ENCODE measurements at regions not wholly inside any gene's neighbourhood (a gene's known extent, or its start where the extent isn't known, plus 50 kb on each side); places are given as distances from the start of the nearest gene placed in this dataset.

DNA sequence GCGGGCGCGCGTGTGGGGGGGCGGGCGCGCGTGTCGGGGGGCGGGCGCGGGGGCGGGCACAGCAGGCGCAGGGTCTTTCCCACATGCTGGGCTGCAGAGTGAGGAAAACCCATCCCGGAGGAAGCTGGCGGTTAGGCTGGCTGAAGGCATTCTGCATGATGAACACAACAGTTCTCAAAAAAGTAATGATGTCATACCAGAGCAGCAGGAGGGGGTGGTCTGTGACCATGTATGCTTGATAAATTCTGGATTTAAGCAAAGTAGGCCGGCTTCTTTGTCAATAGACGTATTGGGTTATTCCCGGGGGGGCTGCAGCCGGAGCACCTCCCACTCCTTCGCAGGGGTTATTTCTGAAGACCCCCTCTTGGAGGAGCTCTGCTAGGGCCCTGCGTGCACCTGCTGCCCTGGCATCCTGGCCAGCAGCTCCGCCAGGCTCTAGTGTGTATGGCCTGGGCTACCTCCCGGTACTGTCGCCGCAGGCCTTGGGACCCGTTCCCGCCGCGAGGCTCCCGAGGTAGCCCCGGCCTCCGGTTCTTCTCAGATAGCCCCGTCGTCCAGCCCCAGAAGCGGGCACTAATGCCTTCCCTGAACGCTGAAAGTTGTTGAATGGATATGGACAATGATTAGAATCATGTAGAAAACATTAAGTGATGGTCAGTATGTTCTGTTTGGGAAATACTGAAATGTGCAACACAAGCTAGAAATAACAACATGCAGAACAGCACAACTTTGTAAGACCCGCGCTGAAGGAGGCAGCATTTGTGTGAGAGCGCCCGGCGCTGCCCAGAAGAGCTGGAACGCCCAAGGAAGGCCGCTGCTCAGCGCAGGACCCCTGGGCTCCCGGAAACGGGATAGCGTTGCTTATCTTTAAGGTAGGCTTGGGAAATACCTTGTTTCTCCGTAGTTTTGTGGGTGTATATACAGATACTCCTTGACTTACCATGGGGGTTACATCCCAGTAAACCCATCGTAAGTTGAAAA lies 101.4 kb upstream of the RAB6C start:
- H3K4me3 ChIP-seq (ENCODE audit: low read depth, low read length), result peak overlapping the region; percentile 43
- peak; percentile 52 for DNase-seq (ENCODE audit: low read depth)
- TF ChIP-seq, protein P1, sequence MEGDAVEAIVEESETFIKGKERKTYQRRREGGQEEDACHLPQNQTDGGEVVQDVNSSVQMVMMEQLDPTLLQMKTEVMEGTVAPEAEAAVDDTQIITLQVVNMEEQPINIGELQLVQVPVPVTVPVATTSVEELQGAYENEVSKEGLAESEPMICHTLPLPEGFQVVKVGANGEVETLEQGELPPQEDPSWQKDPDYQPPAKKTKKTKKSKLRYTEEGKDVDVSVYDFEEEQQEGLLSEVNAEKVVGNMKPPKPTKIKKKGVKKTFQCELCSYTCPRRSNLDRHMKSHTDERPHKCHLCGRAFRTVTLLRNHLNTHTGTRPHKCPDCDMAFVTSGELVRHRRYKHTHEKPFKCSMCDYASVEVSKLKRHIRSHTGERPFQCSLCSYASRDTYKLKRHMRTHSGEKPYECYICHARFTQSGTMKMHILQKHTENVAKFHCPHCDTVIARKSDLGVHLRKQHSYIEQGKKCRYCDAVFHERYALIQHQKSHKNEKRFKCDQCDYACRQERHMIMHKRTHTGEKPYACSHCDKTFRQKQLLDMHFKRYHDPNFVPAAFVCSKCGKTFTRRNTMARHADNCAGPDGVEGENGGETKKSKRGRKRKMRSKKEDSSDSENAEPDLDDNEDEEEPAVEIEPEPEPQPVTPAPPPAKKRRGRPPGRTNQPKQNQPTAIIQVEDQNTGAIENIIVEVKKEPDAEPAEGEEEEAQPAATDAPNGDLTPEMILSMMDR (conservative IDR thresholded peaks at IDR 0.05; ENCODE audit: low read depth, low read length), result no peak

DNA sequence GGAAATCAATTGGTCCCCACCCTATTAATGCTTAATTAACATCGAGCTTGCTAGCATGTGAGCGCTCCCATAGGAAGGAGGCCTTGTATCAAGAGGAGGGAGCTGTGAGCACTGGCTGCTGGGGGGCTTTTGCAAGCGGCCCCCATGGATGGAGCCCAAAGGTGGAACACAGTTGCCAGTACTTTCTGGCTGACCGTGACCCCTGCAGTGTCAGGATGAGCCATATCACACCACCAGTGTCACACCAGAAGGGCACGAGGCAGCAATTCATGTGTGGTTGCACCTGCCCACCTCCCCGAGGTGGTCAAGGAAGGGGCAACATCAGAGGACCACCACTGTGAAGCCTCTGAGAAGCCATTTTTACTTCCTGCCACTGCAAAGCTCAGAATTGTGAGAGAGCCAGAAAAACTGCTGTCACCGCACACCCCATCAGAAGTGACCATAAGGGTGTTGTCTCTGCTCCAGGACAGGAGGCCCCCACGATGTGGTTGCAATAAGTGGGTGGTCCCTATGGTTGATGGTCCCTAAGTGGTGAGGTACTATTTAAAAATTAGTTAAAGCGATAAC lies 99.8 kb upstream of the RAB6C start:
- TF ChIP-seq, protein P1 (conservative IDR thresholded peaks at IDR 0.05; ENCODE audit: low read depth, low read length), result no peak
- no peak for DNase-seq (ENCODE audit: low read depth)
- no peak overlapping the region for H3K4me3 ChIP-seq (ENCODE audit: low read depth, low read length)

DNA sequence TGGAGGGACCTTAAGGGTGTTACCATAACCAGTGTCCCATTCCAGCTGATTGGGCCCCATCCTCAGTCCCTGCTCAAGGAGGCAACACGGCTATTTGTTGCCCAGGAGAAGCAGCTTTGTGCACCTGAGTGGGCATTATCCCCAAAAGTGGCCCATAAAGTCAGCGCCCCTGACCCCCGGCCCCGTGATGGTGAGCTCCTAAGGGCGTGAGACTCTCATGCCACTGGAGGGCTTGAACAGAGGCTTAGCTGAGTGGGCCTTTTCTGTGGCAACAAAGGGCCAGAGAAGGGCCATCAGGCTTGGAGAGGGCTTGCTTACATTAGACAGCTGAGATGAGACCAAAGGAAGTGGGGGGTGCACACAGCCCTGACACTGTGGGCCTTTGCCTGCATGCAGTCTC lies 99.2 kb upstream of the RAB6C start:
- TF ChIP-seq, protein P1 (conservative IDR thresholded peaks at IDR 0.05; ENCODE audit: low read depth, low read length), result no peak
- no peak for DNase-seq (ENCODE audit: low read depth)
- H3K4me3 ChIP-seq (ENCODE audit: low read depth, low read length), result no peak overlapping the region

DNA sequence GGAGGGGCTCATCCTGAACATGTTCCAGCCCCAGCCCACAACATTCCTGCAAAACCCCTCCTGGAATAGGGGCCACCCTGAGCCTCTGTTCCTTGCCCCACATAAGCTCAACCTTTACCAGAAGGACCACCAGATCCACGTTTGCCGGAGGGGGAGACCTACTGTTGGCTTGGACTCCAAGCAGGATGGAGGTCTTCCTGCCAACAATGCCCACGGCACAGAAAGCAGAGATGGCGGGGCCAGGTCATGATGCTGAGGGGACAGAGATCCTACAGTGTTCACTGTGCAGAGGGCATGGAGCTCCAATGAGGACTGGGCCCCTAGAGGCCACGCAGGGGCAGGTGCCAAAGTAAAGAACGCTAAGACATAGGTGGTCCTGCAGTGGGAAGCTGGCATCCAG lies 98.5 kb upstream of the RAB6C start:
- no peak overlapping the region for H3K4me3 ChIP-seq (ENCODE audit: low read depth, low read length)
- no peak for DNase-seq (ENCODE audit: low read depth)
- TF ChIP-seq, protein P1 (conservative IDR thresholded peaks at IDR 0.05; ENCODE audit: low read depth, low read length), result no peak

DNA sequence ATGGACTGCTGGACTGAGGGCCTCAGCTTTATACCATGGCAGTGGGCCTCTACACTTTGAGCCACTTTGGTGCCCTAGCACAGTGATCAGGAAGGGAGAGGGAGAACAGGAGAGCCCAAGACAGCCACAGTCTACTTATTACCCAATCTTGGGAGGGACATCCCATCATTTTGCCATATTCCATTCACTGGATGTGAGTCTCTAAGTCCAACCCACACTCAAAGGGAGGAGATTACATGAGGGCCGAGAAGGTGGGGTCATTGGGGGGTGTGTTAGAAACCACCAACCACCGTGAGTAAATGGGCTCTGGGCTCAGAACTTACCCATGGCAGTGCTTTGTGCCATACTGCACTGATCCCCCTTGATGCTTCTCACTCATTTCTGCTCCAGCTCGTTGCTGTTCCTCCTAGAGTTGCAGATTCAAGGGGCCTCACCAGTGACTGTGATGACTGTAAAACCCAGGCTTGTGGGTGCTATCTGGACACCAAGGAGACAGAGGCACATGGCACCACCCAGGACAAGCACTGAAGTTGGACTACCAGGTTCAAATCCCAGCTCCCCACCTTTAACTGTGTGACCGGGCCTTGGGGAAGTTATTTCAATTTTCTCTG lies 97.6 kb upstream of the RAB6C start:
- DNase-seq (ENCODE audit: low read depth), result no peak
- TF ChIP-seq, protein P1 (conservative IDR thresholded peaks at IDR 0.05; ENCODE audit: low read depth, low read length), result no peak
- H3K4me3 ChIP-seq (ENCODE audit: low read depth, low read length), result no peak overlapping the region

DNA sequence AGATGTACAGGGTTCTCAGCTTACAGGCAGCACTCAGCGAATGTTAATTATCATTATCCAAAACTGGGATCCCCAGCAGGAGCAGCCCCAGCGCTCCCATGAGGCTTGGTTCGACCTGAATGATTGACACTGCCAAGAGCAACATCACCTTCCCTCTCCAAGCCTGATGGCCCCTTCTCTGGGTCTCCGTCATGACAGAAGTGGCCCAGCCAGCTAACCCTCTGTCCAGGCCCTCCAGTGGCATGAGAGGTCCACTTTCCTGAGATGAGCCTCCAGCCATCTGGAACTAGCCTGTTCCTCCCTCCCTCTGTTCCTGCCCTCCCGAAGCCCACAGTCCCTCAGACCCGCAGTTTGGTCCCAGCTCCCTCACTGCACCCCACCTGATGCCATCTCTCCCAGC lies 97.0 kb upstream of the RAB6C start:
- H3K4me3 ChIP-seq (ENCODE audit: low read depth, low read length), result no peak overlapping the region
- no peak for DNase-seq (ENCODE audit: low read depth)
- TF ChIP-seq, protein P1 (conservative IDR thresholded peaks at IDR 0.05; ENCODE audit: low read depth, low read length), result no peak

Measured in choroid plexus epithelial cell (primary cell).